CD4-positive, alpha-beta T cell treated with Interleukin-21 for 1 hour (primary cell): ENCODE measurements at regions not wholly inside any gene's neighbourhood (a gene's known extent, or its start where the extent isn't known, plus 50 kb on each side); places are given as distances from the start of the nearest gene placed in this dataset.

Source experiments
- DNase-seq: peaks from one replicate; pipeline ENCODE4 v3.0.0-alpha.2; 2020

DNA sequence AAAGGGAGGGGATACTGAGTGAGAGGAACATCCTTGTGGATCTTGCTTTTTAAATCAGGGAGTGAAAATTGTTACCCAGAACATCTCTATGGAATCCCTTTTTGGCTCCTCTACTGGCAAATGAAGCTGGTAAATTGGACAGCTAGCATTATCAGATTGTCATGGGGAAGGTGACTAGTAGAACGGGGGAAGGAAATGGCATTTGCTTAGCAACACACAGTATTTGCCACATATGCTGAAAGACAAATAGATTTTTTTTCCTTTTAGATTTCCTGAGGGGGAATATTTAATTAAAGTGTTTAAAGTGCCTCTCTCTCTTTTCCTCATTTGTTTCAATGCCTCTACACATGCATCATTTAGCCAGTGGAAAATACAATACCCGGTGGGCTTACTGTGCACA lies 573.5 kb downstream of the BCKDHB start:
- DNase-seq, result no peak

DNA sequence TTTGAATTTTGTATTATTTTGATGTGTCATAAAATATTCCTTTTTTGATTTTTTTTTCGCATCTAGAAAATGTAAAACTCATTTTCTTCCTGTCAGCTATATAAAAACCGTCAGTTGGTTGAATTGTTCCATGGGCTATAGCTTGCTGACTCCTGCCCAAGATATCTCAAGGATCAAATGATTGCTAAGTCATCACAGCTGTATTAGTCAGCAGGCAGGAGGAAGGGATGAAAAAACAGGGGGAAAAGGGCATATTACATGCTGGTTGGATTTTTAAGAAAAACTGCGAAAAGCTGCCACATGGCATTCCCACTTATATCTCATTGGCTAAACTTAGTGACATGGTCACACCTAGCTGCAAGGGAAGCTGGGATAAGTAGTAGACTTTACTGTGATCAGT lies 569.9 kb downstream of the BCKDHB start:
- no peak for DNase-seq

DNA sequence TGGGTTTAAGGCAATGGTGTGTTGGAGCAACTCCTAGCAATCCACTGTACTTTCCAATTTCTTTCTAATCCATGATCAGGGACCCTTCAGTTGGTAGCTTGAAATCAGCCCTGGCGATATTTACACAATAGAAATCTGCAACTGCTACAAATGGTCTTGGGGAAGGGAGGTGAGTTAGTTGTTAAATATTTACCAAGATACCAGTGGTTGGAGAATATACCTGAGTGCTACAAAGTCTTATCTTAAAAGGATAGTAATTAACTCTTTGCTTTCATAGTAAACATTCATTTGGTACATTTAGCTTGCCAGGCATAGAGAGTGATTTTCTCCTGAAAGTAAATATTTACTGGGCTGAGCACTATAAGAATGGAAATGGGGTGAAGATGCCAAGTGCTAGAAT lies 568.2 kb downstream of the BCKDHB start:
- DNase-seq, result no peak

DNA sequence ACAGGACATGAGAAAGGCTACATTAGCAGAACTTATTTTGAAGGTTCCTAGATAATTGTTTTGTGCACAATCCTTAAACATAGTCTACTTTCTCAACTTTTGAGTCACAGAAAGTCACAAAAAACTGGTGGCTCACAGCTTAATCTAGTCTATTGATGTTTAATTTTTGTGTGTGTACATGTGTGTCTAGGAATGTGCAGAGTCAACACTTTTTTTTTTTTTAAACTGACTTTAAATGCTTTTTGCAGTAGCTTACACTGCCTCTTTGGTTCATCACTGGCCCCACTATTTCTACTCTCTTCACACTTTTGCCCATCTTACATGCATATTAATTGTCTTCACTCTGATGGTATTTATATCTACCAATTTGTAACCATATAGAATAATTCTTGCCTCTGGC lies 566.9 kb downstream of the BCKDHB start:
- no peak for DNase-seq

DNA sequence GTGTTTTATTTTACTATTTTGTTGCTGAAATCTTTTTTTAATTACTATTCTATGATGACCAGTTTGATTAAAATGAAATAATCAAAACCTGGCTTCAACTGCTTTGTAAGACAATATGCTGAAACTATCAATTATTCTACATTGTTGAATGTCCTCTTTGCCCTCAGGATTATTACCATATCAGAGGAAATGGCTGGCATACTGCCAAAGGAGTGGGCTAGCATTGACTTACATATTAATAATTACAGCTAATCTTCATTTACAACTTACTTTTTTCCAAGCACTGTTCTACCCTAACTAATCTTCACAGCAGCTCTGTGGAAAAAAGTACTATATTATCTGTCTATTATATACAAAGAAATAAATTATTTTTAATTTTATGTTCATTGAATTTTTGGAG lies 560.5 kb downstream of the BCKDHB start:
- DNase-seq, result no peak

DNA sequence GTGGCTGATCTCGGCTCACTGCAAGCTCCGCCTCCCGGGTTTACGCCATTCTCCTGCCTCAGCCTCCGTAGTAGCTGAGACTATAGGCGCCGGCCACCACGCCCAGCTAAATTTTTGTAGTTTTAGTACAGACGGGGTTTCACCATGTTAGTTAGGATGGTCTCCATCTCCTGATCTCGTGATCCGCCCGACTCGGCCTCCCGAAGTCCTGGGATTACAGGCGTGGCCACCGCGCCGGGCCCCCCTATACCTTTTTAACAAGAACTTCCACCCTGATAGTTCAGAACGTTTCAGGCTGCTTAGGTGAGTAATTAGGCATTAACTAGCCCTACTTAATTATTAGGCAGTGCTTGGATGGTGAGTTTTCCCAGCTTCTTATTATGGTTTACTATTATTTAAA lies 552.5 kb downstream of the BCKDHB start:
- DNase-seq, result no peak

DNA sequence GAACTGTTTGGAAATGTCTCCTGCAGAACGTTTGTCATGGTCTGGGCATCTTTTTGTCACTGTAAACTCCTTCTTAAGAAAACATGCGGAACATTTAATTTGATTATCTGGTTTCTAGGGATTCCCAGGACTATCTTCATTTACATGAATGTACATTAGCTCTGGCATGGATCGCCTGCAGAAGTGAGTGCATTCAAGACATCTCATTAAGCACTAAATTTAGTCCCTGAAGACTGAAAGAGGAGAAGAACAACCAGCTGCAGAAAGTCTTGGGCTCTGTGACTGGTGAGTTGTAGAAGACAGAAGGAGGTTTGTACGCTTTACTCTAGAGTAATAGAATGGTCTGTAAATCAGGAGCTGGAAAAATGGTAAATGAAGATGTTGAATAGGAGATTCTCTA lies 540.7 kb downstream of the BCKDHB start:
- DNase-seq, result no peak

DNA sequence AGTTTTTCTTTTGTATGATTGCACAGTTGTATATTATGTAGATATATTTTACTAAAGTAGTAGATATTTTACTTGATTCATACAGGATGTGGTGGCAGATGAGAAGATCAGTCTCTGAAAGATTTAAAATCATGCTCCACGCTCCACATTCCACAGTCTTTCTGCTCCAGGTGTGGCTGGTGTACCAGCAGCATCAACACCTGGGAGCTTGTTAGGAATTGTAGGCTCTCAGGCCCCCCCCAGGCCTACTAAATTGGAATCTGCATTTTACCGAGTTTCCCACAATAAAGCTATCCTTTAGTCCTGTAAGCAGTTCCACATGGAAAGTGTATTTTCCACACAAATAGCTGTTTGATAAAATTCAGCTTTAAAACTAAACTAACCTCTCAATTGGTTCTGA lies 537.4 kb downstream of the BCKDHB start:
- no peak for DNase-seq

DNA sequence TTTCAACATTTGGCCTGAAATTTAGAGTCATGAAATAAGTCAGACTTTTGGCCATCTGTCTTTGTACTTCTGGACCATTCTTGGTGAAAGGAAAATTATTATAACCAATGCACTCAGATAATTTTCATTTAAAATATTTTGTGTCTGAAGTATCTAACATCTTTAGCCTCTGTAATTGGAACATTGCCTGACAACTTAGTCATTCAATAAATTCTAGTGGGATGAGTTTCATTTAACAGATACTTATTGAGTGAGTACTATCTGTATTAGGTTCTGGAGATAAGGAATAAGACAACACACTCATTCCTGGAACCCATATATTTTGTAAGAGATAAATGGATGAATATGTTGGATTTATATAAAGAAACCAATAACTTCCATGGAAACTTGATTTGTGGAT lies 536.0 kb downstream of the BCKDHB start:
- DNase-seq, result no peak

DNA sequence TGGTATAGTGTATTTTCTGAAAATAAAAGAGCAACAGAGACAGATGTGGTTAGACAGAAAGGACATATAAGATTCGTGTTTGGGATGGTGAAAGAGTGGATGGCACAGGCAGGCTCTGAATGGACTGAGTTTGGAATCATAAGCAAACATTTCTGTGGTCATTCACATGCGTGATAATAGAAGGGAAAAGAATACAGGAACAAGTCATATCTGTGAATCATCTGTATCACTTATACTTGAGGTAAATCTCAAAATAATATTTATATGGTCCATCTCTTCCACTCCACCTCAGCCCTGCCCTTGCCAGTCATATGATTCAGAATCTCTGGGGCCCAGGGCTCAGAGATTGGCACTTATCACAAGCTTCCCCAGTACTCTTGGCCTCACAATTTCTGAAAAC lies 535.1 kb downstream of the BCKDHB start:
- DNase-seq, result no peak

DNA sequence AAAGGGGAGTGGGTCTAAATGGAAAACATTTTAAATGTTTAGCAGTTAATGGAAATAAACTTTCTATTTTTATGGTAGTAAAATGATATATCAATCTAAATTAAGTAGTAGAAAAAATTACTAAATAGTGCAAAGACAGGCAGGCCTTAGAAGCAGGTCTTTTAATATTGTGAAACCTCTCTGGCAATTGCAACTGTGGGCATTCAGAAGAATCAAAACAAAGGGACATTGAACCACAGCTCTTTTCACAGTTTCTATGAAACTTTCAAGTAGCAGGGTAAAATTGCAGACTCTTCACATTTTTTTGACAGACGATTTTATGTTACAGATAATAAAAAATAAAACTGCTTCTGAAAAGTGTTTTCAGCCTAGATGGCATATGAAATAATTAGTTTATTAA lies 533.7 kb downstream of the BCKDHB start:
- no peak for DNase-seq

DNA sequence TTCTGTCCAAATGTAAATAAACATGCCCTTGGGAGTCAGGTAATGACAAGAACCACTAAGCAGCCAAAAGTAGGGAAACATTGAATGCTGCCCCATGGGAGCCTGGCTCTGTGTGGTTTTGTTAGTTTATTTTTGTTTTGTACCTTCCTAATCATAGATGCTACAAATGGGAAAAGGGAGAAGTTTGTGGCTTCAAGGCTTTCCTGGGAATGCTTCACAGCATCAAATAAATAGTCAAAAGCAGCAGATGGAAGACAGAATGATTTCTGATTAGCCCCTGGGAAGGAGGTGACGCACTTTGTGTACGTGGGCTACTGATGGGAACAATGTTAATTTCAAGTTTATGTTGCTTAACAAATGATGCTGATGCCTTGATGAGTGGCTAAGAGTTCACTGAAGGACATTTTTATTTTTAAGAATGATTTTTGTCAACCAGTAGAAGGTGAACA lies 532.7 kb downstream of the BCKDHB start:
- DNase-seq, result no peak

DNA sequence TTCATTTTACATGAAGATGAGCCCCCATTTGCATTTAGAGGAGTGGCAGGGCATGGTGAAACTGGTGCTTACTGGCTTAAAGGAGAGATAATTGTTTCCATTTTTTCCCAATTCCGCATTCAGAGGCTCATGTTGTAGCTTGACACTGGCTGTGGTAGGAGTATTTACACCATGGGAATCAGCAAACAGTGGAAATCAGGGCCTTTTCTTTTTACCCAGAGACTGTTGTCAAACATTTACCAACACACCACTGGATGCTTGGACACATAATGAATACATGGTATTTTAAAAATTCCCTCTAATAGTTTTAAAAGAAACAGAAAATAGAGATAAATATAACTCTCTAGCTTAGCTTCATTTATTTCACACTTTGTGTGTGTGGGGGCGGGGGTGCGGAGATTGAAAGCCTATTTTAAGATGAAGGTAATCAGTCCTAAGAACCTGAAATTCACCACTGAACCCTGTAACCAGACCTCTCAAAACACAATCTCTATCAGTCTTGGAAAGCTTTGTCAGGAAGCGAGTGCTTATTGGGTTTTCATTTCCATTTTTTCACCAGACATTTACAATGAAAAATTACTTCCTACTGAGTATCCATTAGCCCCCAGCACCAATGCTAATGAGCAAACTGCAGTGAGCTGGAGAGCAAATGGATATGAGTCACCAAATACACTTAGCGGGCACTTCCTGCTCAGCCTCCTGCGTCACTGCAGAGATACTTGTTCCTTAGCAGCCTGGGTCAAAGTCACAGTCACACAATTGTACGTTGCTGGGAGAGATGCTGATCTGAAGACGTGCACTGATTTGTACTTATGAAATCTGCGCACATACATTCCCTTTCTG lies 532.0 kb downstream of the BCKDHB start:
- no peak for DNase-seq

DNA sequence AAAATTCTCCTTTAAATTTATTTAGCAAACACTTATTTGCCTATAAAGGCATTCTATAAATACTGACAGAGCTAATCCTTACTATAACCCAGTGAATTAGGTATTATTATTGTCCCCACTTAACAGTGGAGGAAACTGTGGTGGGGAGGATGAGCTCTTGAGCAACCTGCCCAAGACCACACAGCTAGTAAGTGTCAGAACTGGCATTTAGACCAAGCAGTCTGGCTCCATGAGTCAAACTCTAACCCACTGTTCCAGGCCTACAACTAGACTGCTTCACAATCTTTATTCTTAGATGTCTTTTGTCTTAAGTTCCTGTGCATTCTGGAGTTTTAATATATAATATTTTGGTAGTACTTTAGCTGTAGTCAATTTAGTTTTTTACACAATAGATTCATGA lies 530.8 kb downstream of the BCKDHB start:
- no peak for DNase-seq

DNA sequence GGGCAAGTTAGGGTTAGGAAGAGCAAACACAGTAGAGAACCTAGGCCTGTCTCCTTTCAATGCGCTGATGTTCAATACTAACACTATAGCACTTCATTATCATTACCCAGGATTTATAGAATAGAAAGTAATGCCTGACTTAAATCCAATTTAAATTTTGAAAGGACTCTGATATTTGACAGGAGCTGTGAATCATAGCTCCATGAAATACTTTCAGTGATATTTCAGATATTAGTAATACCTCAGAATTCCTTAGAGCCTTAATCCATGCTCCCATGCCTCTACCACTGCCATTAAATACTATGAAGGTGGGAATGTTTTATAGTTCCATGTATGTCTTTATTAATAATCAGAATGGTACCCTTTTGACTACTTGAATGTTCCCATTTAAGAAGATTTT lies 530.2 kb downstream of the BCKDHB start:
- no peak for DNase-seq

DNA sequence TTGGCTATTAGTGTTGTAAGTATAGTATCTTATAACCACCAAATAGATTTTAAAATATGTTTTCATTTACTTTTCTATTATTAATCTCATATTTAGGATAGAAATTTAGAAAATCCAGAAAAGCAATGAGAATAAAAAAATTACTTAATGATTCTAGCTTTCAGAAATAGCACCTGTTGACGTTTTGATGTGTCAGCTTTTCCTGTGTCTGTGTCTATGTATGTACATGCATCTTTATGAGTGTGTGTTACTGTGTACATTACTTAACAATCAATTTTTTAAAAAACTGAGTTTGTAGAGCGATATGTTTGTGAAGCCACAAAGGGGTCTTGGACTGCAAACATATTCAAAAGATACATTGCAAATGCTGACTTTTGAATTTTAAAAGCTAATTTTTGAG lies 526.9 kb downstream of the BCKDHB start:
- DNase-seq, result no peak

DNA sequence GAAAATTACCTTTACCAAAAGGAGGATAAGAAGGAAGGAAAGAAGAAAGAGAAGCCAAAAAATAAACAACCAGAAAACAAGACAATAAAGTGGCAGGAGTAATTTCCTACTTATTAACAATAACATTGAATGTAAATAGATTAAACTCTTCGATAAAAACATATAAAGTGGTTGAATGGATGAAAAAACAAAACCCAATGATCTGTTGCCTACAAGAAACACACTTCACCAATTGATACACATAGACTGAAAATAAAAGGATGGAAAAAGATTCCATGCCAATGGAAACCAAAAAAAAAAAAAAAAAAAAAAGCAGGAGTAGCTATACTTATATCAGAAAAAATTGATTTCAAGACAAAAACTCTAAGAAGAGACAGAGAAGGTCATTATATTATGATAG lies 518.9 kb downstream of the BCKDHB start:
- DNase-seq, result no peak

DNA sequence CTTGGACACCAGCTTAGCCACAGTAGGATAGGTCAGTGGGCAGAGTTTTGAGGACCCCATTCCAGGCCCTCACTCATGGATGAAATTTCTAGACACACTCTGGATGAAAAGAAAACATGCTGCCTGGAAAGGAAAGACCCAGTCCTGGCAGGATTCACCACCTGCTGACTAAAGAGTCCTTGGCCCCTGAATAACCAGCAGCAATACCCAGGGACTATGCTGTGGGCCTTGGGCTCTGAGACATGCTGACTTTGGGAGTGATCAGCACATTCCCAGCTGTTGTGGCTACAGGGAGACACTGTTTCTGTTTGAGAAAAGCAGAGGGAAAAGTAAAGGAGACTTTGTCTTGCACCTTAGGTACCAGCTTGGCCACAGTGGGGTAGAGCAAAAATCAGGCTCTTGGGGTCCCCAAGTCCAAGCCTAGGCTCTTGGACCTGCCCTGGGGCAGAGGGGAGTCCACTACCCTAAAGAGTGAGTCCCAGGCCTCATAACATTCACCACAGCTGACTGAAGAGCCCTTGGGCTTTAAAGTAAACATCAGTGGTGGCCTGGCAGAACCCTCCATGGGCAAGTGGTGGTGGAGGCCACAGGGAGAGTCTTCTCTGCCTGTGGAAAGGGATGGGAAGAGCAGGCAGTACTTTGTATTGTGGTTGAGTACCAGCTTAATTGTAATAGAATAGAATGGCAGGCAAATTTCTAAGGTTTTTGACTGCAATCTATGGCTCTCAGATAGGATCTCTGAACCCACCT lies 516.8 kb downstream of the BCKDHB start:
- DNase-seq, result no peak

DNA sequence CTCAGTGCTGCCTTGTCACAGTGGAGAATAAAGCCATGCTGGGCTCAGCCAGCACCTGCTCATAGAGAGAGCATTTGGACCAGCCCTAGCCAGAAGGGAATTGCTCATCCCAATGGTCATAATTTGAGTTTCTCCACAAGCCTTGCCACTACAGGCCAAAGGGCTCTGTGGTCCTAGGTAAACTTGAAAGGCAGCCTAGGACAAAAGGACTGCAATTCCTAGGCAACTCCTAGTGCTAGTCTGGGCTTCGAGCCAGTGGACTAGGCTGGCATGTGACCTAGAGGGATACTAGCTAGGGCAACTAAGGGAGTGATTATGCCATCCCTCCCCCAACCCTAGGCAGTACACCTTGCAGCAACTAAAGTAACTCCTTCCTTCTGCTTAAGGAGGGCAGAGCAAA lies 516.2 kb downstream of the BCKDHB start:
- no peak for DNase-seq

DNA sequence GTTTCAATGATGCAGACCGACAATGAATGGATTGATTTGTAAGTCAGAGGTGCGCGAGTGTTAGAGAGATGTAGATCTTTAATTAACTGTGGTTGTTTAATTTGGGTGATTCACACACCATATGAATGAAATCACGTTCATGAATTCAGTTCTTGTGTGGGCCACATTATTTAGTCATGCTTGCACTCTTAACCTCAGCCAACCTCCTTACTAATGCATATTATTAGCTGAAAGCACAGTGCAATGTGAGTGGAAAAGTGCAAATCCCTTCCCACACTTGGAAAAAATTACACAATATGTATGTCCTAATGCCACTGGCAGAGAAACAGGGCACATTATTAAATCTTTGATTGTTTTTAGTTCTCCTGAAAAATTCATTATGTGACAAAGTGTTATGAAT lies 512.5 kb downstream of the BCKDHB start:
- DNase-seq, result no peak

DNA sequence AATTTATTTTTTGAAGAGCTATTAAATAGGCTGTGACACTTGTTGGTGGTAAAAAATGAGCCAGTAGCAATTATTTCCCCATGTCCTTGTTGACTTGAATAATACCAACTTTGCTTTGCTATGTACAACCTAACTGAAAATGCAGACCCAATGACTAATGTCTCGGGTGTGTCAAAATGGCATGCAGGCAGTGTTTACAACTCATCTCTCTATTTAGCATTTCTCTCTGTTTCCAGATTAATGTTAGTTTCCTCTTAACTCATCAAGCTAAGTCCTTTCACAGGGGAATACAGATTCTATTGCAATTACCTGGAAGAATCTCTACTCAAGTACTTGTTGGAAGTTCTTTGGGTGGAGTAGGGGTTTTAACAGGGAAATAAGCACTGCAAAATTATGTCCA lies 504.4 kb downstream of the BCKDHB start:
- no peak for DNase-seq

DNA sequence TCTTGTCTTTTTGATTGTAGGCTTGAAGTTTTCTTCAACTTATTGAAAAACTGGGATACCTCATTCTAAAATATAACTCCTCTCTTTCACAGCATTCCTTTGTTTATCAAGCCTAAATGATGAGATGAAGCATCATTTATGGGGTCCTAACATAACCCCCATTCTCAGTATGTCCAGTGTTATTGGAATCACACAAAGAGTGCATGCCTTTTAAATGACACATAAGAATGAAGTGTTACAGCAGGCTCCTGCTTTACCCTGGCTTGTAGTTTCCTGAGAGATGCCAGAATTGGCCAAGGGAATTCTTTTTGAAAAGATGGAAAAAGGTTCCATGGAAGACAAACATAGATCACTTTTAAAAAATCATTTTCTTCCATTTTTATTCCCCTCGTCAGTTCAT lies 502.4 kb downstream of the BCKDHB start:
- DNase-seq, result no peak

DNA sequence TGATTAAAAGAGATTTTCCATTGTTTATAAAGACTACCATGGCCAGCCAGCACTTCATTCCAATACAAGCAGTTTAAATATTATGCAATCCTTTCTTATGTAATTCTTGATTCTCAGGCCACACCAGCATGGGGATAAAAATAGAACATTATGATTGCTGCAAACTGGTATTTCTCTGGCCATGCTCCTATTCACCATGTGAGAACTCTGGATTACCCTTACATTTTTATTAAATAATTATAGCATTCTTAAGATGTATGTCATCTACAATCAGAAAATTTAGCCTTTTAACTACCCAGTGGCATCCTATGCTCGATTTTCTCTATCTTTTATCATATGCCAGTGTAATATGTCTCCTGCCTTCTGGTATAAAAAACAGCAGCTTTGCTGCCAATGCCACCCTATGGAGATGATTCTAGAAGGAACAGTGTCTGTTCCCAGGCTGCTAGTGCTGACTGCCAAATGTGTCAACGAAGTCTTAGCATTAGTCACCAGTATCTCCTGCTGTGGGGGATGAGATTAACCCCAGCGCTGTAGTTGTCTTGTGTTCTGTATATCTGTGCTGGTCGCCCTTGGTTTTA lies 501.4 kb downstream of the BCKDHB start:
- no peak for DNase-seq
